ENCODE measurements at regions not wholly inside any gene's neighbourhood (a gene's known extent, or its start where the extent isn't known, plus 50 kb on each side); places are given as distances from the start of the nearest gene placed in this dataset.
A peak's percentile ranks its signal among the peaks of the same experiment; 100 is the strongest.
"Not testable (repeated sequence)": the region's sequence is repeated elsewhere in the genome, so short reads cannot be mapped to it uniquely, and the experiment has no call there.

- H3K36me3 ChIP-seq; intact Hi-C loops (cut with DNase I; ENCODE audit: low total_unique reads); H3K27me3 ChIP-seq; H3K27ac ChIP-seq; DNase-seq; H3K9me3 ChIP-seq; H3K4me1 ChIP-seq; H3K4me3 ChIP-seq; in situ Hi-C loops (cut with MboI; ENCODE audit: low pct_ligation_motif_present in 1 of 4, low pct_unique_long_range_greater_than_20kb in 1 of 4, low sequenced_read_pairs in 3 of 4): not testable (repeated sequence)
- WGBS, 2 donors (ENCODE audit: low coverage in 1 of 2) = 70% methylated on average over 1 of the region's 36 CpGs; no CpG with 5 or more reads in 1 of the 2 donors
These were observed 265.5 kb downstream of the POTEB3 start for GRCh38 chr15:21174761-21175160.

GRCh38 chr15:21151203-21151966 lies 285.3 kb upstream of the POTEB2 start:
- H3K36me3 ChIP-seq; H3K4me1 ChIP-seq; intact Hi-C loops (cut with DNase I; ENCODE audit: low total_unique reads); H3K4me3 ChIP-seq; H3K27ac ChIP-seq; H3K27me3 ChIP-seq; H3K9me3 ChIP-seq; in situ Hi-C loops (cut with MboI; ENCODE audit: low pct_ligation_motif_present in 1 of 4, low pct_unique_long_range_greater_than_20kb in 1 of 4, low sequenced_read_pairs in 3 of 4); DNase-seq: not testable (repeated sequence)
- WGBS, 2 donors (ENCODE audit: low coverage in 1 of 2) = no CpG with 5 or more reads among the region's 24 CpGs

- intact Hi-C loops (cut with DNase I; ENCODE audit: low total_unique reads); DNase-seq; H3K27ac ChIP-seq; H3K36me3 ChIP-seq; H3K4me3 ChIP-seq; H3K9me3 ChIP-seq; H3K4me1 ChIP-seq; in situ Hi-C loops (cut with MboI; ENCODE audit: low pct_ligation_motif_present in 1 of 4, low pct_unique_long_range_greater_than_20kb in 1 of 4, low sequenced_read_pairs in 3 of 4); H3K27me3 ChIP-seq: not testable (repeated sequence)
- 86% methylated on average over 4 of the region's 5 CpGs; no CpG with 5 or more reads in 1 of the 2 donors for WGBS, 2 donors (ENCODE audit: low coverage in 1 of 2)
These were observed 282.0 kb upstream of the POTEB2 start for GRCh38 chr15:21148136-21148535.

- no CpG with 5 or more reads among the region's 7 CpGs for WGBS, 2 donors (ENCODE audit: low coverage in 1 of 2)
- DNase-seq; in situ Hi-C loops (cut with MboI; ENCODE audit: low pct_ligation_motif_present in 1 of 4, low pct_unique_long_range_greater_than_20kb in 1 of 4, low sequenced_read_pairs in 3 of 4); H3K27ac ChIP-seq; intact Hi-C loops (cut with DNase I; ENCODE audit: low total_unique reads); H3K4me3 ChIP-seq; H3K4me1 ChIP-seq; H3K9me3 ChIP-seq; H3K27me3 ChIP-seq; H3K36me3 ChIP-seq: not testable (repeated sequence)
These were observed 267.8 kb upstream of the POTEB2 start for GRCh38 chr15:21133893-21134292.

- H3K27ac ChIP-seq; H3K4me3 ChIP-seq; H3K27me3 ChIP-seq; H3K9me3 ChIP-seq; intact Hi-C loops (cut with DNase I; ENCODE audit: low total_unique reads); H3K36me3 ChIP-seq; H3K4me1 ChIP-seq; DNase-seq; in situ Hi-C loops (cut with MboI; ENCODE audit: low pct_ligation_motif_present in 1 of 4, low pct_unique_long_range_greater_than_20kb in 1 of 4, low sequenced_read_pairs in 3 of 4): not testable (repeated sequence)
- 0 to 27% methylated on average over 1 to 2 of the region's 4 CpGs for WGBS, 2 donors (ENCODE audit: low coverage in 1 of 2)
These were observed 246.3 kb upstream of the POTEB2 start for GRCh38 chr15:21112271-21113053.

GRCh38 chr15:21111861-21112260 lies 245.7 kb upstream of the POTEB2 start:
- in situ Hi-C loops (cut with MboI; ENCODE audit: low pct_ligation_motif_present in 1 of 4, low pct_unique_long_range_greater_than_20kb in 1 of 4, low sequenced_read_pairs in 3 of 4); intact Hi-C loops (cut with DNase I; ENCODE audit: low total_unique reads); H3K9me3 ChIP-seq; H3K4me1 ChIP-seq; H3K36me3 ChIP-seq; H3K27me3 ChIP-seq; H3K4me3 ChIP-seq; H3K27ac ChIP-seq: not testable (repeated sequence)
- peak; percentile 6 for DNase-seq
- 69 to 80% methylated on average over 1 to 2 of the region's 2 CpGs for WGBS, 2 donors (ENCODE audit: low coverage in 1 of 2)

- H3K9me3 ChIP-seq; intact Hi-C loops (cut with DNase I; ENCODE audit: low total_unique reads); H3K36me3 ChIP-seq; H3K27ac ChIP-seq; in situ Hi-C loops (cut with MboI; ENCODE audit: low pct_ligation_motif_present in 1 of 4, low pct_unique_long_range_greater_than_20kb in 1 of 4, low sequenced_read_pairs in 3 of 4); DNase-seq; H3K4me3 ChIP-seq; H3K4me1 ChIP-seq; H3K27me3 ChIP-seq: not testable (repeated sequence)
- WGBS, 2 donors (ENCODE audit: low coverage in 1 of 2) = no CpG with 5 or more reads among the region's 4 CpGs
These were observed 245.1 kb upstream of the POTEB2 start for GRCh38 chr15:21111172-21111571.

- H3K4me1 ChIP-seq; H3K4me3 ChIP-seq; in situ Hi-C loops (cut with MboI; ENCODE audit: low pct_ligation_motif_present in 1 of 4, low pct_unique_long_range_greater_than_20kb in 1 of 4, low sequenced_read_pairs in 3 of 4); H3K27me3 ChIP-seq; H3K36me3 ChIP-seq; H3K27ac ChIP-seq; intact Hi-C loops (cut with DNase I; ENCODE audit: low total_unique reads); H3K9me3 ChIP-seq: not testable (repeated sequence)
- WGBS, 2 donors (ENCODE audit: low coverage in 1 of 2) = 56 to 61% methylated on average over 4 to 5 of the region's 5 CpGs
- peak; percentile 11 for DNase-seq
These were observed 244.2 kb upstream of the POTEB2 start for GRCh38 chr15:21110187-21110804.

- H3K9me3 ChIP-seq; H3K4me3 ChIP-seq; intact Hi-C loops (cut with DNase I; ENCODE audit: low total_unique reads); DNase-seq; in situ Hi-C loops (cut with MboI; ENCODE audit: low pct_ligation_motif_present in 1 of 4, low pct_unique_long_range_greater_than_20kb in 1 of 4, low sequenced_read_pairs in 3 of 4); H3K4me1 ChIP-seq; H3K36me3 ChIP-seq; H3K27ac ChIP-seq; H3K27me3 ChIP-seq: not testable (repeated sequence)
- WGBS, 2 donors (ENCODE audit: low coverage in 1 of 2) = no CpG with 5 or more reads among the region's 3 CpGs
These were observed 242.3 kb upstream of the POTEB2 start for GRCh38 chr15:21108384-21108783.

GRCh38 chr15:21107399-21108381 lies 241.6 kb upstream of the POTEB2 start:
- in situ Hi-C loops (cut with MboI; ENCODE audit: low pct_ligation_motif_present in 1 of 4, low pct_unique_long_range_greater_than_20kb in 1 of 4, low sequenced_read_pairs in 3 of 4); intact Hi-C loops (cut with DNase I; ENCODE audit: low total_unique reads); DNase-seq; H3K36me3 ChIP-seq; H3K9me3 ChIP-seq; H3K27ac ChIP-seq; H3K27me3 ChIP-seq; H3K4me1 ChIP-seq; H3K4me3 ChIP-seq: not testable (repeated sequence)
- no CpG with 5 or more reads among the region's 10 CpGs for WGBS, 2 donors (ENCODE audit: low coverage in 1 of 2)

All from transverse colon (tissue), 4 donors.